ENCODE measurements at regions not wholly inside any gene's neighbourhood (a gene's known extent, or its start where the extent isn't known, plus 50 kb on each side); places are given as distances from the start of the nearest gene placed in this dataset.

DNA sequence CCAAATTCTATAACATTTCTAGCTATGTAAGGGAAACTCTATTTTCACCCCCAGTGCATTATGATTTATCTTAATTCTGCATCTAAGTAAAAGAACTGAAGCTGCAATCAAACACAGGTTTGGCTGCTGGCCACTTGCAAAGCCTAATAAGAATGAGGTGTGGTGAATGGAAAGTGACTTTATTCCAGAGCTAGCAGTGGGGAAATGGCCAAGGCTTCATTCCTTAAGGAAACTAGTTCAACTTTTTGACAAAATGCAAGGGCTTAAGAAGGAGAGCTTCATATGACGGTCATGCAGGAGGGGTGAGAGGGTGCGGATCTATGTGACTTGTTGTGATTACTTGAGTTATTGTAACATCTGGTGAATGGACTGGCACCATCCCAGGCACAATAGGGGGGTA lies 1802.0 kb downstream of the SUCLG1 start:
- TF ChIP-seq, protein P1, sequence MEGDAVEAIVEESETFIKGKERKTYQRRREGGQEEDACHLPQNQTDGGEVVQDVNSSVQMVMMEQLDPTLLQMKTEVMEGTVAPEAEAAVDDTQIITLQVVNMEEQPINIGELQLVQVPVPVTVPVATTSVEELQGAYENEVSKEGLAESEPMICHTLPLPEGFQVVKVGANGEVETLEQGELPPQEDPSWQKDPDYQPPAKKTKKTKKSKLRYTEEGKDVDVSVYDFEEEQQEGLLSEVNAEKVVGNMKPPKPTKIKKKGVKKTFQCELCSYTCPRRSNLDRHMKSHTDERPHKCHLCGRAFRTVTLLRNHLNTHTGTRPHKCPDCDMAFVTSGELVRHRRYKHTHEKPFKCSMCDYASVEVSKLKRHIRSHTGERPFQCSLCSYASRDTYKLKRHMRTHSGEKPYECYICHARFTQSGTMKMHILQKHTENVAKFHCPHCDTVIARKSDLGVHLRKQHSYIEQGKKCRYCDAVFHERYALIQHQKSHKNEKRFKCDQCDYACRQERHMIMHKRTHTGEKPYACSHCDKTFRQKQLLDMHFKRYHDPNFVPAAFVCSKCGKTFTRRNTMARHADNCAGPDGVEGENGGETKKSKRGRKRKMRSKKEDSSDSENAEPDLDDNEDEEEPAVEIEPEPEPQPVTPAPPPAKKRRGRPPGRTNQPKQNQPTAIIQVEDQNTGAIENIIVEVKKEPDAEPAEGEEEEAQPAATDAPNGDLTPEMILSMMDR (IDR thresholded peaks at IDR 0.05), result no peak
- no peak for TF ChIP-seq POLR2A (IDR thresholded peaks at IDR 0.05)

All from testis (tissue), 2 donors.